ENCODE measurements at regions not wholly inside any gene's neighbourhood (a gene's known extent, or its start where the extent isn't known, plus 50 kb on each side); places are given as distances from the start of the nearest gene placed in this dataset.
A peak's percentile ranks its signal among the peaks of the same experiment; 100 is the strongest.

DNA sequence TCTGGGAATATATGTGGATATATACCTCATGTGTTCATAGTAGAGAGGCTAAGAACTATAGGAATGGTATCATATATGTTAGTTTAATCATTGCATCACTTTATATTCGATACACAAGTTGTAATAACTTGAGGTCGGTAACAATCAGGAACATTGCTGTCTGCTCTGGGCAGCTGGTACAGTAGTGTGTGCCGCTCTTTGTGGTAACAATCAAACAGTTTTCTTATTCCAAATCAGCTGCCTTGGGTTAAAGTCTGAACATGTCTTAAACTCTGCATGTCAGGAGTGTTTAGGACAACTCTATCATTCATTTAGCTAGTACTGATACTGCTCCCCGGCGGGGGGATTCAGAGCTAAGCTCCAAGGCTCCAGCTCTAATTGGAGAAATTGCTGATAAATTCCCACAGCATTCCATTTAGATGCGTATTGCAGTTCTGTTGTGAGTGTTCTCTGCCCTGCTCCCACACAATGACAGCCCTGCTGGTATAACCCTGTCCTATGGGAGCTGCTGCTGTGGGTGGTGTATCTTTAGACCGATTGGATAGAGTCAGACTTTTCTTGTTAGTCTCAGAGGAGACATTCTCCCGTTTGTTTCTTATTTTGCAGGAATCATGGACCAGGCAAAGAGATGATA is 707.5 kb upstream of the FZD8 start:
- Histone ChIP-seq H3K4me3 (ENCODE audit: low read length) (no peak overlapping the region), H3K36me3 (ENCODE audit: control insufficient read depth, insufficient read depth, low read length) (no peaks in the 10 kb centered on the region), H3K4me1 (ENCODE audit: control insufficient read depth, insufficient read depth, low read length) (peaks cover 8% of the 10 kb centered on the region), H3K9me3 (replicated peaks; ENCODE audit: control insufficient read depth, low read depth, low read length) (peaks cover 3% of the 10 kb centered on the region), H3K27me3 (ENCODE audit: control insufficient read depth, insufficient read depth, low read length) (no peaks in the 10 kb centered on the region), H3K27ac (ENCODE audit: low read length) (peak overlapping the region; percentile 55)
- DNase-seq, result peak; percentile 76
- WGBS (ENCODE audit: insufficient coverage), result 20% methylated on average over 2 of the region's 8 CpGs

DNA sequence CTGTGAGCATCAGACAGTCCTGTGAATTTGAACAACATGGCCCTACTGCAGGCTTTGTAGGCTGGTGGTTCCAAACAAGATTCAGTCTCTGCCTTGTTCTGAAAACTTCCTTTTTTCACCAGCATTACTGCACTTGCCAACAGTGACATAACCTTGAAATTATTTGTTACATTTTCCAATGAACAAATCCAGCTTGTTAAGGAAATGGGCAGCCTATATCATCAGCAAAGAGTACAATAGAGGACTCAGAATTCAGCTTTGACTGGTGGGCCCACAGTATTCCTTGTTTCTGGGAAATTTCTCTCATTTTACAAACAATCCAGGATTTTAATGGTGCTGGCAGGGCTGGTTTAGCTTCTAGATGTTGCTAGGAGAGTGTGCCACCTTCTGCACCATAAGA is 703.7 kb upstream of the FZD8 start:
- Histone ChIP-seq H3K4me1 (ENCODE audit: control insufficient read depth, insufficient read depth, low read length) (peaks cover 8% of the 10 kb centered on the region), H3K36me3 (ENCODE audit: control insufficient read depth, insufficient read depth, low read length) (no peaks in the 10 kb centered on the region), H3K4me3 (ENCODE audit: low read length) (no peak overlapping the region), H3K27me3 (ENCODE audit: control insufficient read depth, insufficient read depth, low read length) (no peaks in the 10 kb centered on the region), H3K9me3 (replicated peaks; ENCODE audit: control insufficient read depth, low read depth, low read length) (peaks cover 2% of the 10 kb centered on the region), H3K27ac (ENCODE audit: low read length) (peak overlapping the region; percentile 72)
- peak; percentile 77 for DNase-seq

DNA sequence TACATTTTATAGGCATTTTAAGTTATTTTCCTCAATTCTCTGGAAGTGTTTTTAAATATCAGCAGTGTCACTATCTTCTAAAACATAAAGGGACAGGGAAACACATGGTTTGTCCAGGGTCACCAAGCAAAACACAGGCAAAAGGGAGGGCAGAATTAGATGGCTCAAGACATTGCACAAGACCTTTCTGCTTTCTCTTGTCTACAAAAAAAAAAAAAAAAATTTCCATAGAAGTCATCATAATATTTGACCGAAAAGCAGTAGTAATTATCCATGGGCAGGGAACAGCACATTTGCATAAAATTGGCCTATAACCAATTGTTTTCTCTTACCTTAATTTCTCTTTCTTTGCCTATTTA is 703.1 kb upstream of the FZD8 start:
- peaks cover 8% of the 10 kb centered on the region for H3K4me1 ChIP-seq (ENCODE audit: control insufficient read depth, insufficient read depth, low read length)
- no peaks in the 10 kb centered on the region for H3K9me3 ChIP-seq (replicated peaks; ENCODE audit: control insufficient read depth, low read depth, low read length)
- no peaks in the 10 kb centered on the region for H3K27me3 ChIP-seq (ENCODE audit: control insufficient read depth, insufficient read depth, low read length)
- no peak overlapping the region for H3K27ac ChIP-seq (ENCODE audit: low read length)
- no peaks in the 10 kb centered on the region for H3K36me3 ChIP-seq (ENCODE audit: control insufficient read depth, insufficient read depth, low read length)
- DNase-seq, result no peak
- H3K4me3 ChIP-seq (ENCODE audit: low read length), result no peak overlapping the region
- WGBS (ENCODE audit: insufficient coverage), result no CpG with 5 or more reads among the region's 1 CpG

DNA sequence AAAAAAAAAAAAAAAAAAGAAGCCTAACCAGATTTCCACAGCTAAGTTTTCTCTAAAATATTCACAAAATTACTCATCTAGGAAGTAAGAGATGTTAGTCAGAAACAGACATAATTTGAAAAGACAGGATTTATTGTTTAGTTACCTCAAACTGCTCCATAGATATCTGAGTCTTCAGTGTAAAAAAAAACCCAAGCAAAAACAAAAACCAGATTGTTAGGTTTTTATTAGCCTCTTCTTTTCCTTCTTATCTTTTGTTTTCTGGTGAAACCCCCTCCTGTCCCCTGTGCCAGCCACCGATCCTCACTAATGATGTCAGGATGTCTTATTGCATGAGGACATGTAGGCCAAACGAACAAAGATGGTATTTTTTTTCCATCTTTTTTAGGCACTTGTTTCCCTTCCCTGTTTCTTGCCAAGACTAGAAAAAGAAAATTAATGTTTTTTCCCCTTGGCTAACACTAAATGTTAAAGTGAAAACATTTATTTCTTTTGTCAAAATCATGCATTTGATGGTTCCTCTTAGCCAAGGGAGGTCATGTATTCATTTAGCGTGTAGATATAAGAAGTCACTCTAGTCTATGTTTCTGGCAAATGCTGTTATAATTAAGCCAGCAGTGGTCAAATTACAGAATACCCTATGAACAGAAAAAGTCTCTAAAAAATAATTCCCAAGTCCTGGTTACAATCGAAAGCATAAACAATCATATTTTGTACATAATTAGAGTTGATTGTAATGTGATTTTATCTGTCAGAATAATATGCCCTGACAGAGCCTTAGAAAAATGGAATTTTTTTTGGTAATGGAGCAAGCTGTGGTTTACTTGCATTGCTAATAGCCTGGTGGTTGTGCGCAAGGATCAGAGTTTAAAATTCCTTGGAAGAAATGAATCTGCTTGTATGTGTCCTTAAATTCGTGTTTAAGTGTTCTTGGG is 702.4 kb upstream of the FZD8 start:
- Histone ChIP-seq H3K4me3 (ENCODE audit: low read length) (no peak overlapping the region), H3K27ac (ENCODE audit: low read length) (no peak overlapping the region), H3K9me3 (replicated peaks; ENCODE audit: control insufficient read depth, low read depth, low read length) (no peaks in the 10 kb centered on the region), H3K4me1 (ENCODE audit: control insufficient read depth, insufficient read depth, low read length) (peaks cover 2% of the 10 kb centered on the region), H3K36me3 (ENCODE audit: control insufficient read depth, insufficient read depth, low read length) (no peaks in the 10 kb centered on the region), H3K27me3 (ENCODE audit: control insufficient read depth, insufficient read depth, low read length) (no peaks in the 10 kb centered on the region)
- DNase-seq, result peak; percentile 56
- no CpG with 5 or more reads among the region's 6 CpGs for WGBS (ENCODE audit: insufficient coverage)

DNA sequence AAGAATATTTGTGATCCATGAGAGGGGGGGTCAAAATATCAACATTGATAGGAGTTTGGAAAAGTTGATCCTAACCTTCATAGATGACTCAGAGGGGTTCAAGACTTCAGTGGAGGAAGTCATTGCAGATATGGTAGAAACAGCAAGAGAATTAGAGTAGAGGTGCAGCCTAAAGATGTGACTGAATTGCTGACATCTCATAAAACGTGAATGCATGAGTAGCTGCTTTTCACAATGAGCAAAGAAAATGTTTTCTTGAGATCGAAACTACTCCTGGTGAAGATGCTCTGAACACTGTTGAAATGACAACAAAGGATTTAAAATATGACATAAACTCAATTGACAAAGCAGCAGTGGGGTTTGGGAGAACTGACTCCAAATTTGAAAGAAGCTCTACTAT is 700.7 kb upstream of the FZD8 start:
- H3K27me3 ChIP-seq (ENCODE audit: control insufficient read depth, insufficient read depth, low read length), result no peaks in the 10 kb centered on the region
- no peak overlapping the region for H3K4me3 ChIP-seq (ENCODE audit: low read length)
- no peaks in the 10 kb centered on the region for H3K4me1 ChIP-seq (ENCODE audit: control insufficient read depth, insufficient read depth, low read length)
- WGBS (ENCODE audit: insufficient coverage), result 100% methylated on average over 1 of the region's 2 CpGs
- no peaks in the 10 kb centered on the region for H3K36me3 ChIP-seq (ENCODE audit: control insufficient read depth, insufficient read depth, low read length)
- no peak overlapping the region for H3K27ac ChIP-seq (ENCODE audit: low read length)
- DNase-seq, result no peak
- no peaks in the 10 kb centered on the region for H3K9me3 ChIP-seq (replicated peaks; ENCODE audit: control insufficient read depth, low read depth, low read length)

DNA sequence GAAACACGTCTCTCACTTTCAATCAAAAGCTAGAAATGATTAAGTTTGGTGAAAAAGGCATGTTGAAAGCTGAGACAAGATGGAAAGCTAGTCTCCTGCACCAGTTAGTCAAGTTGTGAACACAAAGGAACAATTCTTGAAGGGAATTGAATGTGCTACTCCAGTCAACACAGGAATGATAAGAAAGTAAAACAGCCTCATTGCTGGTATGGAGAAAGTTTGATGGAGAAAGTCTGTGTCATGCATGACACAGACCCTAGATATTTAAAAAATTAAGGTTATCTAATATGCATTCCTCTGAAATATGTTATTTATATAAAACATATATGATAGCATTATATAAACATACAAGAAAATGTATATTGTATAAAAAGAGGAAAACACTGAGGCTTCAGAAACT is 699.4 kb upstream of the FZD8 start:
- Histone ChIP-seq H3K4me1 (ENCODE audit: control insufficient read depth, insufficient read depth, low read length) (no peaks in the 10 kb centered on the region), H3K9me3 (replicated peaks; ENCODE audit: control insufficient read depth, low read depth, low read length) (no peaks in the 10 kb centered on the region), H3K4me3 (ENCODE audit: low read length) (no peak overlapping the region), H3K36me3 (ENCODE audit: control insufficient read depth, insufficient read depth, low read length) (no peaks in the 10 kb centered on the region), H3K27ac (ENCODE audit: low read length) (no peak overlapping the region), H3K27me3 (ENCODE audit: control insufficient read depth, insufficient read depth, low read length) (no peaks in the 10 kb centered on the region)
- no peak for DNase-seq
- WGBS (ENCODE audit: insufficient coverage), result no CpG with 5 or more reads among the region's 1 CpG

DNA sequence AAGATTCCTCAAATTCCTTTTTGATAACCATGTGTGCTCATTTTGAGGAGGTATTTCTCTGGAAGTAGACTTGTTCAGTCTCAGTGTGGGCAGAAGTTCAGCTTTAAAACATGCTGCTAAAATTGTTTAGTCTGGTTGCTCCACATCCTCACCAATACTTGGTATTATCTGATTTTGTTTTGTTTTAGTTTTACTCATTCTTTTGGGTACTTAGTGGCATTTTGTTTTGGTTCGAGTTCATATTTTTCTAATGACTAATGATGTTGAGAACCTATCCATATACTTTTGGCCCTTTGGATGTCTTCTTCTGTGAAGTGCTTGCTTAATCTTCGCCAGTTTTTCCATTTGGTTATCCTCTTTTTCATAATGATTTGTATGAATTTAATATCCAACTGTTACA is 694.2 kb upstream of the FZD8 start:
- no peak overlapping the region for H3K27ac ChIP-seq (ENCODE audit: low read length)
- no CpG with 5 or more reads among the region's 2 CpGs for WGBS (ENCODE audit: insufficient coverage)
- no peaks in the 10 kb centered on the region for H3K4me1 ChIP-seq (ENCODE audit: control insufficient read depth, insufficient read depth, low read length)
- H3K27me3 ChIP-seq (ENCODE audit: control insufficient read depth, insufficient read depth, low read length), result no peaks in the 10 kb centered on the region
- DNase-seq, result no peak
- H3K36me3 ChIP-seq (ENCODE audit: control insufficient read depth, insufficient read depth, low read length), result no peaks in the 10 kb centered on the region
- no peaks in the 10 kb centered on the region for H3K9me3 ChIP-seq (replicated peaks; ENCODE audit: control insufficient read depth, low read depth, low read length)
- no peak overlapping the region for H3K4me3 ChIP-seq (ENCODE audit: low read length)

DNA sequence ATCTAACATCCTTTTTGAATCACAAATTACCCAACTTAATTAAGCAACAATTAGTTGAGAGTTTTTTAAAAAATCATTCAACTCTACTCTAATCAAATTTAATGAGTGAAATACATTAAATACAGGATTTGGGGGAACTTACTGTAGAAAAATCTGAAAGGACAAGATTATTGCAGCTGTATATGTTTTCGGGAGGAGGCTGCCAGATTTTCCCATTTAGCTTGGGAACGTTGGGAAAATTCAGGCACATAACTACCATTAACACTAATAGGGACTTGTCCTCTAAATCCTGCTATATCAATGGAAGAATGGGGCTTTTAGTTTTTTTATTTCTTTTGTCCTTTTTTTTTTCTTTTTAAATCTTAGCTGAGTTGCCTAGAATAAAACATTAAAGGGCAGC is 691.4 kb upstream of the FZD8 start:
- H3K27me3 ChIP-seq (ENCODE audit: control insufficient read depth, insufficient read depth, low read length), result no peaks in the 10 kb centered on the region
- no peaks in the 10 kb centered on the region for H3K4me1 ChIP-seq (ENCODE audit: control insufficient read depth, insufficient read depth, low read length)
- WGBS (ENCODE audit: insufficient coverage), result no CpG with 5 or more reads among the region's 2 CpGs
- no peak overlapping the region for H3K27ac ChIP-seq (ENCODE audit: low read length)
- DNase-seq, result no peak
- H3K9me3 ChIP-seq (replicated peaks; ENCODE audit: control insufficient read depth, low read depth, low read length), result no peaks in the 10 kb centered on the region
- no peaks in the 10 kb centered on the region for H3K36me3 ChIP-seq (ENCODE audit: control insufficient read depth, insufficient read depth, low read length)
- no peak overlapping the region for H3K4me3 ChIP-seq (ENCODE audit: low read length)

DNA sequence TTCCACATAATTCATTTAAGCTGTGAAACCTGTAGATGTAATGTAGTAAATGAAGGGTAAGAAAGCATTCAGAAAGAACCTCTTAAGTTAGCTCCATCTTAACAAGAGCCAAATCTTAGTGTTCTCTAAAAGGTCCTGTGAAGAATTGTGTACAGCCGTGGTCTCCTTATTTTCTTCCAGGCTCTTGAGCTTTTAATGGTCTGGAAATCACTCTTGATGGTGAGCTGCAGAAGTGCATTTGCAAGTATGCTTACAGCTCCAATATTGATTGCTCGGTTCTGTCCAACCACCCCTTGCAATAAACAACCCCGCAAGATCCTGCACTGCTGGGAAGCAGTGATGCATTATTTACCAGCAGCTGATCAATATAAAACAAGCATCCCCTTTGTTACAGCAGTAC is 690.8 kb upstream of the FZD8 start:
- Histone ChIP-seq H3K9me3 (replicated peaks; ENCODE audit: control insufficient read depth, low read depth, low read length) (no peaks in the 10 kb centered on the region), H3K36me3 (ENCODE audit: control insufficient read depth, insufficient read depth, low read length) (no peaks in the 10 kb centered on the region), H3K27me3 (ENCODE audit: control insufficient read depth, insufficient read depth, low read length) (no peaks in the 10 kb centered on the region), H3K4me3 (ENCODE audit: low read length) (no peak overlapping the region), H3K4me1 (ENCODE audit: control insufficient read depth, insufficient read depth, low read length) (no peaks in the 10 kb centered on the region), H3K27ac (ENCODE audit: low read length) (no peak overlapping the region)
- WGBS (ENCODE audit: insufficient coverage), result 80% methylated on average over 2 of the region's 3 CpGs
- DNase-seq, result no peak

DNA sequence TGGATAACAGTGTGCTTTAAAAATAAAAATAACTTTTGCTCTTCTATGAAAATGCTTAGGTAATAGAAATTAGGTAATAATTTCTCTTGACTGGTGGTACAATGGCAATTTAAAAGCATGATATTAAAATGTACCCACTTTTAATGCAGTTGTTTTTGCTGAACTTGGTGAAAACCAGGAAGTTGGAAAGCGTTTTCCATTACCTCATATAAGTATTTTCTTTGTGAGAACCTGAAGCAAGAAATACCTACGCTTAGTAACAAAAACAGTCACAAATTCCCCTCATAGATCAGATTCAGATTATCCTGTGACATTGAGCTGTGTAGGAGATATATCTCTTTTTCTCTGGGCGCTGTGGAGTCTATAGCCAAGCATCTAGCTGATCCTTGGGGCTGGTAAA is 689.0 kb upstream of the FZD8 start:
- H3K4me3 ChIP-seq (ENCODE audit: low read length), result no peak overlapping the region
- no peaks in the 10 kb centered on the region for H3K27me3 ChIP-seq (ENCODE audit: control insufficient read depth, insufficient read depth, low read length)
- no peaks in the 10 kb centered on the region for H3K4me1 ChIP-seq (ENCODE audit: control insufficient read depth, insufficient read depth, low read length)
- H3K36me3 ChIP-seq (ENCODE audit: control insufficient read depth, insufficient read depth, low read length), result no peaks in the 10 kb centered on the region
- DNase-seq, result peak; percentile 11
- no peak overlapping the region for H3K27ac ChIP-seq (ENCODE audit: low read length)
- WGBS (ENCODE audit: insufficient coverage), result no CpG with 5 or more reads among the region's 3 CpGs
- H3K9me3 ChIP-seq (replicated peaks; ENCODE audit: control insufficient read depth, low read depth, low read length), result no peaks in the 10 kb centered on the region

Measured in muscle of leg (tissue), 3 donors.